ENCODE measurements at regions not wholly inside any gene's neighbourhood (a gene's known extent, or its start where the extent isn't known, plus 50 kb on each side); places are given as distances from the start of the nearest gene placed in this dataset.
"Not testable (repeated sequence)": the region's sequence is repeated elsewhere in the genome, so short reads cannot be mapped to it uniquely, and the experiment has no call there.

- DNase-seq = no peak
Measured at GRCh38 chr1:199057322-199057721, 418.5 kb downstream of the PTPRC start.

GRCh38 chr1:199058281-199058680 is 419.4 kb downstream of the PTPRC start:
- no peak for DNase-seq

GRCh38 chr1:199064971-199065370 is 426.1 kb downstream of the PTPRC start:
- no peak for DNase-seq

GRCh38 chr1:199067483-199067882 is 428.6 kb downstream of the PTPRC start:
- DNase-seq = no peak

- DNase-seq = no peak
Measured at GRCh38 chr1:199071080-199071479, 432.2 kb downstream of the PTPRC start.

GRCh38 chr1:199073166-199073565 is 434.3 kb downstream of the PTPRC start:
- no peak for DNase-seq

- DNase-seq = no peak
Measured at GRCh38 chr1:199075792-199076191, 437.0 kb downstream of the PTPRC start.

GRCh38 chr1:199079994-199080393 is 441.2 kb downstream of the PTPRC start:
- no peak for DNase-seq

GRCh38 chr1:199081739-199082138 is 442.9 kb downstream of the PTPRC start:
- no peak for DNase-seq

- DNase-seq = no peak
Measured at GRCh38 chr1:199082778-199083389, 444.0 kb downstream of the PTPRC start.

GRCh38 chr1:199083680-199084079 is 444.8 kb downstream of the PTPRC start:
- DNase-seq = no peak

GRCh38 chr1:199084293-199084692 is 445.5 kb downstream of the PTPRC start:
- DNase-seq = no peak

- no peak for DNase-seq
Measured at GRCh38 chr1:199085903-199086302, 447.1 kb downstream of the PTPRC start.

GRCh38 chr1:199087144-199087543 is 448.3 kb downstream of the PTPRC start:
- no peak for DNase-seq

GRCh38 chr1:199089393-199090122 is 450.7 kb downstream of the PTPRC start:
- DNase-seq = no peak

- DNase-seq = not testable (repeated sequence)
Measured at GRCh38 chr1:199095628-199096027, 456.8 kb downstream of the PTPRC start.

GRCh38 chr1:199096591-199096990 is 457.8 kb downstream of the PTPRC start:
- no peak for DNase-seq

GRCh38 chr1:199098468-199098867 is 459.6 kb downstream of the PTPRC start:
- DNase-seq = no peak

GRCh38 chr1:199101139-199101538 is 462.3 kb downstream of the PTPRC start:
- no peak for DNase-seq

- no peak for DNase-seq
Measured at GRCh38 chr1:199101635-199102034, 462.8 kb downstream of the PTPRC start.

GRCh38 chr1:199102239-199102638 is 463.4 kb downstream of the PTPRC start:
- no peak for DNase-seq

- DNase-seq = no peak
Measured at GRCh38 chr1:199109160-199109559, 470.3 kb downstream of the PTPRC start.

GRCh38 chr1:199112365-199112764 is 473.5 kb downstream of the PTPRC start:
- no peak for DNase-seq

GRCh38 chr1:199113265-199113869 is 474.5 kb downstream of the PTPRC start:
- DNase-seq = no peak
